PC-3 (cell line): ENCODE measurements at regions not wholly inside any gene's neighbourhood (a gene's known extent, or its start where the extent isn't known, plus 50 kb on each side); places are given as distances from the start of the nearest gene placed in this dataset.

ENCODE experiments used
- ATAC-seq: fragments of 200-7000 bp; cut with Tn5 transposase; 2 replicates; pipeline ENCODE4 v1.9.1; 2020; ENCODE audit warnings: mild to moderate bottlenecking, moderate library complexity
- BruUV-seq: library from RNA; stranded (reverse); fragments of 400-500 nt; replicated peaks from 2 replicates; lab custom pipeline; 2021; lab: Mats Ljungman, UMichigan
- CTCF ChIA-PET: fragments of 300-600 bp; sonication (Branson Sonifier 250); formaldehyde crosslinking; loops from one replicate; lab custom pipeline; 2022; ENCODE audit warnings: antibody characterized with exemption; lab: Charles Lee
- POLR2A ChIA-PET: fragments of 300-600 bp; sonication (Branson Sonifier 250); formaldehyde crosslinking; loops from one replicate; lab custom pipeline; 2022; ENCODE audit warnings: antibody characterized with exemption; ENCODE audit not compliant: unreplicated experiment; lab: Charles Lee
- DNase-seq: peaks from one replicate; pipeline ENCODE4 v3.0.0-alpha.2; 2015
- H2AFZ ChIP-seq: fragments of 300-600 bp; sonication (generic); 2 replicates; pipeline ENCODE4 v1.6.0; 2016; ENCODE audit warnings: antibody characterized with exemption, low read length
- H3F3A ChIP-seq: fragments of 300-600 bp; sonication (generic); one replicate; pipeline ENCODE4 v1.6.0; 2017; ENCODE audit warnings: antibody characterized with exemption, low read length, control low read depth, mild to moderate bottlenecking; ENCODE audit not compliant: unreplicated experiment
- H3K27ac ChIP-seq: fragments of 300-600 bp; sonication (generic); 2 replicates; pipeline ENCODE4 v1.5.1; 2016; ENCODE audit warnings: mild to moderate bottlenecking, low read length
- H3K27me3 ChIP-seq: fragments of 300-600 bp; sonication (generic); 2 replicates; pipeline ENCODE4 v1.6.1; 2016; ENCODE audit warnings: low read length, mixed read lengths
- H3K36me3 ChIP-seq: fragments of 300-600 bp; sonication (generic); 2 replicates; pipeline ENCODE4 v1.6.1; 2016; ENCODE audit warnings: low read depth, mixed run types, low read length, mixed read lengths
- H3K4me1 ChIP-seq: fragments of 300-600 bp; sonication (generic); 2 replicates; pipeline ENCODE4 v1.5.1; 2016; ENCODE audit warnings: low read length; ENCODE audit not compliant: insufficient read depth
- H3K4me2 ChIP-seq: fragments of 300-600 bp; sonication (generic); 2 replicates; pipeline ENCODE4 v1.6.0; 2016; ENCODE audit warnings: low read length
- H3K4me3 ChIP-seq: fragments of 300-600 bp; sonication (generic); 2 replicates; pipeline ENCODE4 v1.5.1; 2016; ENCODE audit warnings: mild to moderate bottlenecking, low read length, mixed read lengths
- H3K79me2 ChIP-seq: fragments of 300-600 bp; sonication (generic); 2 replicates; pipeline ENCODE4 v1.6.1; 2017; ENCODE audit warnings: low read length, mixed read lengths
- H3K9ac ChIP-seq: fragments of 300-600 bp; sonication (generic); 2 replicates; pipeline ENCODE4 v1.6.0; 2016; ENCODE audit warnings: mild to moderate bottlenecking, low read length
- H3K9me2 ChIP-seq: fragments of 300-600 bp; sonication (generic); replicated peaks from 2 replicates; pipeline ENCODE4 v1.6.1; 2016; ENCODE audit warnings: mixed run types, low read length, mixed read lengths
- H3K9me3 ChIP-seq: fragments of 300-600 bp; sonication (generic); 2 replicates; pipeline ENCODE4 v1.6.1; 2016; ENCODE audit warnings: low read length, mixed read lengths
- H4K20me1 ChIP-seq: fragments of 300-600 bp; sonication (generic); 2 replicates; pipeline ENCODE4 v1.6.1; 2016; ENCODE audit warnings: low read length, mixed read lengths
- CTCF ChIP-seq: fragments of 300-600 bp; sonication (generic); conservative IDR thresholded peaks from 2 replicates; pipeline ENCODE4 v1.5.1; 2017; ENCODE audit warnings: antibody characterized with exemption, low read depth, mild to moderate bottlenecking, low read length
- EZH2 ChIP-seq: fragments of 300-600 bp; sonication (generic); IDR thresholded peaks from one replicate; pipeline ENCODE4 v1.6.1; 2017; ENCODE audit warnings: antibody characterized with exemption, mild to moderate bottlenecking, low read length; ENCODE audit not compliant: unreplicated experiment
- EZH2phosphoT487 ChIP-seq: fragments of 300-600 bp; sonication (generic); IDR thresholded peaks from 2 replicates; pipeline ENCODE4 v1.6.1; 2018; ENCODE audit warnings: mild to moderate bottlenecking, antibody characterized with exemption, low read length, borderline replicate concordance
- intact Hi-C: fragments of 100-400 bp; cut with micrococcal nuclease; formaldehyde crosslinking; loops from 2 replicates; pipeline ENCODE4 v1.9.0; 2023

- Histone ChIP-seq H3K4me1 (peaks cover 1% of the 10 kb centered on the region; the same call in 1 of the 2 replicates), H3K9ac (no peak overlapping the region), H4K20me1 (no peaks in the 10 kb centered on the region), H3K4me3 (no peak overlapping the region), H3K27ac (no peak overlapping the region), H2AFZ (no peak overlapping the region), H3K36me3 (no peaks in the 10 kb centered on the region), H3F3A (no peaks in the 10 kb centered on the region), H3K79me2 (no peaks in the 10 kb centered on the region), H3K9me3 (no peaks in the 10 kb centered on the region), H3K27me3 (no peaks in the 10 kb centered on the region), H3K4me2 (no peak overlapping the region), H3K9me2 (no peaks in the 10 kb centered on the region)
- TF ChIP-seq CTCF (no peak), EZH2 (no peak), EZH2phosphoT487 (no peak)
- no peak for ATAC-seq
- no TSS peak for BruUV-seq
- intact Hi-C loops: no loop called here
- POLR2A ChIA-PET: no interaction called here
- CTCF ChIA-PET: no interaction called here
- DNase-seq: no peak
These were observed 155.2 kb downstream of the FBXO15 start for GRCh38 chr18:73992242-73993022.

GRCh38 chr18:73991570-73991969 is 156.1 kb downstream of the FBXO15 start:
- no peak overlapping the region for H3K4me2 ChIP-seq
- no peaks in the 10 kb centered on the region for H3K36me3 ChIP-seq
- no peaks in the 10 kb centered on the region for H3F3A ChIP-seq
- peaks cover 10% of the 10 kb centered on the region for H3K4me1 ChIP-seq
- intact Hi-C loops: no loop called here
- ChIA-PET CTCF (no interaction called here), POLR2A (no interaction called here)
- H3K79me2 ChIP-seq: no peaks in the 10 kb centered on the region
- no peak overlapping the region for H3K27ac ChIP-seq
- no peaks in the 10 kb centered on the region for H3K27me3 ChIP-seq
- DNase-seq: no peak
- no peaks in the 10 kb centered on the region for H3K9me2 ChIP-seq
- H3K9ac ChIP-seq: no peak overlapping the region
- TF ChIP-seq EZH2phosphoT487 (no peak), EZH2 (no peak), CTCF (no peak)
- no peaks in the 10 kb centered on the region for H3K9me3 ChIP-seq
- H3K4me3 ChIP-seq: no peak overlapping the region
- no TSS peak for BruUV-seq
- no peaks in the 10 kb centered on the region for H4K20me1 ChIP-seq
- no peak for ATAC-seq
- no peak overlapping the region for H2AFZ ChIP-seq

GRCh38 chr18:73990258-73990657 is 157.4 kb downstream of the FBXO15 start:
- H3K4me1 ChIP-seq: peaks cover 16% of the 10 kb centered on the region
- no peak overlapping the region for H2AFZ ChIP-seq
- intact Hi-C loops: no loop called here
- POLR2A ChIA-PET: no interaction called here
- no peaks in the 10 kb centered on the region for H3K36me3 ChIP-seq
- no peak overlapping the region for H3K4me3 ChIP-seq
- H3F3A ChIP-seq: no peaks in the 10 kb centered on the region
- no peak for ATAC-seq
- BruUV-seq: no TSS peak
- no peaks in the 10 kb centered on the region for H3K79me2 ChIP-seq
- H3K27me3 ChIP-seq: no peaks in the 10 kb centered on the region
- H3K9me2 ChIP-seq: no peaks in the 10 kb centered on the region
- CTCF ChIA-PET: interaction anchor here (0.6 kb wide), 1 partner anchor 344 kb away, joined by 3 read pairs; no protein-coding TSS in a partner anchor
- no peaks in the 10 kb centered on the region for H4K20me1 ChIP-seq
- no peak overlapping the region for H3K9ac ChIP-seq
- no peak overlapping the region for H3K4me2 ChIP-seq
- TF ChIP-seq EZH2phosphoT487: no peak
- no peak for TF ChIP-seq CTCF
- no peak for TF ChIP-seq EZH2
- H3K9me3 ChIP-seq: no peaks in the 10 kb centered on the region
- peak; percentile 14 for DNase-seq
- H3K27ac ChIP-seq: no peak overlapping the region
